ENCODE measurements at regions not wholly inside any gene's neighbourhood (a gene's known extent, or its start where the extent isn't known, plus 50 kb on each side); places are given as distances from the start of the nearest gene placed in this dataset.

- DNase-seq: no peak
Observed at GRCh38 chr9:12461763-12462460, 231.3 kb upstream of the TYRP1 start.

- no peak for DNase-seq
Observed at GRCh38 chr9:12462861-12463260, 230.3 kb upstream of the TYRP1 start.

DNA sequence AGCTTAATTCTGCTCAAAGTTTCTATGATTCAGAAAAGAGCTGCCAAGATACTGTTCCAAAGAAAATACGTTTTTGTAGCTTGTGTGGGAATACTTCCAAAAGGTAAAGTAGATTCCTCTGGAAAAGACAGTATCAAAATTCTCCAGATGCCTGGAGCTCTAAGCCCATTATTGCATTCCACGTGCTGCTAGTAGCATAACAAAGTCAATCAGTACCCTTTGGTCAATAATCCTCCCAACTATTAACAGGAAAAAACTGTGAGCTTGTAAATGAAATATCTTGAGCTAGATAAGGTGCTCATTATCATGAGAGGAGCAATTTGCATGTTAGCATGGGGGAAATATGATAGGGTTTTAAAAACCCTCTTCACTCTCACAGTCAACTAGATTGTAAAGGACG lies 229.5 kb upstream of the TYRP1 start:
- no peak for DNase-seq

DNA sequence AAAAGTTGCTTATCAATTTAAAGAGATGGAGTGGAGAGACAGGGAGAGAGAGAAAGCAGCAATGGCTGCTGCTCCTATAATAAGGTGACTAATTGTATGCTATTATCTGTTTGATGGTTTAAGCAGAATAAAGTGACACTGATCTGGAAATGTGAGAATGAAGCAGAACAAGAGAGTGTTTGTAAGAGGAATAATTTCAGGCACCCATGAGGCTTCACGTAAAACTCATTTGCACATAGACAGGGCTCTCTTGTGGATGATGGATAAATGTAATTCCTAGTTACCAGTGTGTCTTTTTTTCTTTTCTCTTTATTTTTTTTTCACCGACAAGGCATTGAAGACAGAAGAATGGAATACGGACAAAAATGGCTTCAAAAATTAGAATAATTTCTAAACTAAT lies 228.8 kb upstream of the TYRP1 start:
- no peak for DNase-seq

- peak; percentile 1 for DNase-seq
Observed at GRCh38 chr9:12464910-12465512, 228.2 kb upstream of the TYRP1 start.

- no peak for DNase-seq
Observed at GRCh38 chr9:12469084-12469483, 224.1 kb upstream of the TYRP1 start.

GRCh38 chr9:12494411-12494810 lies 198.8 kb upstream of the TYRP1 start:
- DNase-seq: no peak

DNA sequence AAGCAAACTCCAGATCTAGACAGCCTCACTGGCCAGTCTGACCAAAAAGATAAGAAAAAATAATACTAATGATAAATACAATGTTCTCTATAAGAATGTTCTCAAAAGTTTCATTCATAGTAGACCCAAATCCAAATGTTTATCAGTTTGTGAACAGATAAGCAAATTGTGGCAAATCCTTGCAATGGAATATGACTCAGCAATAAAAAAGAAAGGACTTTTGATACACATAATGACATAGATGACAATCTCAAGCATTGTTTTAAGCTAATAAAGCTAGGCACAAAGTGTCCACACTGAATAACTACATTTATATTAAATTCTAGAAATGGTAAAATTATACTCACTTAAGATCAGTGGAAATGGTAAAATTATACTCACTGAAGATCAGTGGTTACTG lies 195.4 kb upstream of the TYRP1 start:
- DNase-seq: no peak

DNA sequence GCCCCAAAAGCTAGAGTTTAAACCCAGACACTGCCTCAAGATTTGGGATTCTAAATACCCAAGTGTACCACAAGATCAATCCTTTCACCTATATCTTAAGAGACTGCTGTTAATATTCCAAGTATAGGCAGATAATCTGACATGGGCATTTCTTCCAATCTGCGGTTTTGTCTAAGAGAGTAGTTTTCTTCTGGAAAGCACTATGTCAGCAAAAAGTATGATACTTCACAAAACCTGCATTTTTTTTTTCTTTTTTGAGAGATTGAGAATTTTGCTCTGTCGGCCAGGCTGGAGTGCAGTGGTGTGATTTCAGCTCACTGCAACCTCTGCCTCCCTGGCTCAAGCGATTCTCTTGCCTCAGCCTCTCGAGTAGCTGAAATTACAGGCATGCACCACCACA lies 190.7 kb upstream of the TYRP1 start:
- DNase-seq: no peak

- no peak for DNase-seq
Observed at GRCh38 chr9:12503606-12504122, 189.5 kb upstream of the TYRP1 start.

DNA sequence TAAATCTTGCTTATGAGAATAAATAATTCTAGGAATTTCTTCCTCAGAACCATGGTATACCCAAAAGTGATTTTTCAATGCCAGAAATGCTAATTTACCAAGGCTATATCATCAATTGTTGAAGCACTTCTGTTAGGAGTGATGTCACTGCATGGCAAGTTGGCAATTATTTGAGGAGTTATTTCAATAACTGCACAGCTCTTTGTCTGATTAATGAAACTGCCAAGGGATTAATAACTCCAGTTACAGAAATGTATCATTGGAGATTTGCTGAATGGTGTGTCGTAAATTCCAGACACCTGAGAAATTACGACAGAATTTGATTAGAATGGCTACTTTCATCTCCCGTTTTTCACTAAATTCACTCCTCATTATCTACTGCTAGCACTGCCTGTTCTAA lies 182.6 kb upstream of the TYRP1 start:
- no peak for DNase-seq

DNA sequence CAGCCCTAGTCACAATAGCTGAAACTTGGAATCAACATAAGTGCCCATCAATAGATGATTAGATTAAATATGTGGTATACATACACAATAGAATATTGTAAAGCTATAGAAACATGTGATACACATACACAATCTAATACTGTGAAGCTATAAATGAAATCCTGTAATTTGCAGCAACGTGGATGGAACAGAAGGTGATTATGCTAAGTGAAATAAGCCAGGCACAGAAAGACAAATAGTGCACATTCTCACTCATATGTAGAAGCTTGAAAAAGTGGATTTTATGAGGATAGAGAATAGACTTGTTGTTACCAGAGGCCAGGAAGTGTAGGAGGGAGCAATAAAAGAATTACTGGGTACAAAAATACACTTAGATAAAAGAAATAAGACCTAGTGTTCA lies 181.5 kb upstream of the TYRP1 start:
- DNase-seq: no peak

DNA sequence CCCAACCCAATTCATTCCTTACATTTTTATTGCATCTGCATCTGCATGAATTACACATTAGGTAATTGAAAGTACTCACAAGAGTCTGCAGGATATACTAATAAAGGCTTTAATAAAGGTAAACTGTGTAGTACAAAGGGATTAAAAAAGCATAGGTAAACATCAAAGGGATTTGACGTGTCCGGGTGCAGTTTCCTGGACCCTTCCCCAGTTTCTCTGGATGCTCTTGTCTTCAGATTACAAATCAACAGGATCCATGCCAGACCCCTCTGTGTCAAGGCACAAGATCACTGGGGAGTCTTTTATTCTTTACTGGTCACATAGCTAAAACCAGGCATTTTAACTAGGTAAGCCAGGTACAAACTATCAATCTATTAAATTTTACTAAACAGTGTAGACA lies 177.2 kb upstream of the TYRP1 start:
- DNase-seq: no peak

DNA sequence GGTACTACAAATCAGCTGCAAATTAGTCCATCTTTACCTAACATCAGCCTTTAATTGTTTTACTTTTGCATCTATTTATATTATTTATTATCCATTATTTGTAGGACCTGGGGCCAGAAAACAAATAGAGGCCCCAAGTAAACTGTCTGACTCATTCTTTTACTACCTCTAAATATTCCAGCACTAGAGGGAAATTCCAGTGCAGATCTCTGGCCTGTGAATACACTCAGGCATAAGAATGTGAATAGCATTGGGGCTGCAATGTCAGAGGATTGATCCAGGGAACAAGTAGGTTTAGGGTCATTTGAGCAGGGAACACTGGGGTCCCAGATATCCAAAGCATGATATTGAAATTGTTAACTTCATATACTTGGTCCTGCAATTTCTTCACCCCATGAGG lies 176.6 kb upstream of the TYRP1 start:
- no peak for DNase-seq

DNA sequence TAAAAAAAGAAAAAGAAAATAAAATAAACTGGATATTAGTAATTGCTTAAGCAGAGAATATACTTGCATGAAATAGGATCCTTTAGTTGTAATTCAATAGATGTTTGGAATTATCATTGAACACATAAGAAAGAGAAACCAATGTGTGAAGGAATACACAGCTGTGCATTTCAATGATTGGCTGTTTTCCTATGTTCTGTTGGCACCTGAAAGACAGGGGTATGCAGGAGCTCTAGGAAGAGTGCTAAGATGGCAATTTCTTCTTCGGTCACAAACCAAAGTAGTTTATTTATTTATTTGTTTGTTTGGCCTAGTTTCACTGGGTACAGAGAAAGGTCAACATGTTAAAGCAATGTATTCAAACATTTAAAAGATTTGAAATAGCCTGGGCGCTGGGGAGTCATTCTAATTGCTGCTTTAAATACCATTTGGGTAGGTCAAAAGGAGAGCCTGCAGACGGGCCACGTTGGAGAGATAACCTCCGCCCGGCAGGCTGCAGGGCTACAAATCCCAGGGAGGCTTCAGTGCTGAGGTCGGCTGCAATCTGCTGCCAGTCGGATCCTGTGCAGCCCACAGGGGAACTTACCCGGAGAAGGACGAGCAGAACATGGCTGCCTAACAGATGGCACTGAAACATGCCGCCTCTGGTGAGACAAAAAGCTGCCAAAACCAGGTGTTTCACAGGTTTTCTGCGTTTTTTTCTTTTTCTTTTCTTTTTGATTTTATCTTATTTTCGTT lies 154.2 kb upstream of the TYRP1 start:
- no peak for DNase-seq

DNA sequence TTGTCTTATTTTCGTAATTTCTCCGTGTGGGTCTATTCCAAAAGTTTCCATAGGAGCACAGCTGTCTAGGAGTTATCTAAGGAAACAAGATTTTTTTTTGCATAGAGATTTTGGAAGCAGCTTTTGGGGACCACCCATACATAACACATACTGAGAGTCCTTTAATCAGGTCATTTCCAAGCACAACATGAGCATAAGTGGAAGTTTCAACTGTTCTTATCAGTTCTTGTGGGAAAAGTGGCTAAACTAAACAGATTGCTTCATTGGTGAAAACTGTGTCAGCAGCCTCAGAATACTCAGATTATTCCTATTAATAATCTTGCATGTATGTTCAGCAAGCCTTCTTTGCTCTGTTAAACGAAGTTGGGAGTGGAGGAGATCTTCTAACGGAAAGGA lies 153.6 kb upstream of the TYRP1 start:
- no peak for DNase-seq

DNA sequence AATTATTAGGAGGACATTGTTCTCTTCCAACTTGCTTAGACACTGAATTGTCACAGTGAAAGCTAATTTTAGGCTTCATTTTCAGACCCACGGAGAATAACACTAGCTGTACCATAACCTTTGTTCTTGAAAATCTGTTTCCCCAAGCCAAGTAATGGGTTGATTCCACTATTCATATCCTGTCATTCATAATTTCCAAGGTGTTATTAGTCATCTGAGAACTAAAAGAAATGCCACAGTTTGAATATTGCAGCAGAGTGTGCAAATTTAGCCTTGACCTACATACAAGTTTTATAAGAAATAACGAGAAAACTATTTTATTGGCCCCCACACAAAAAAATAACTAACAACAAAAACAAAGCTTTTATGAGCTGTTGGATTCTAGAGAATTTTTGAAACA lies 148.5 kb upstream of the TYRP1 start:
- no peak for DNase-seq

GRCh38 chr9:12554636-12555035 lies 138.5 kb upstream of the TYRP1 start:
- no peak for DNase-seq

DNA sequence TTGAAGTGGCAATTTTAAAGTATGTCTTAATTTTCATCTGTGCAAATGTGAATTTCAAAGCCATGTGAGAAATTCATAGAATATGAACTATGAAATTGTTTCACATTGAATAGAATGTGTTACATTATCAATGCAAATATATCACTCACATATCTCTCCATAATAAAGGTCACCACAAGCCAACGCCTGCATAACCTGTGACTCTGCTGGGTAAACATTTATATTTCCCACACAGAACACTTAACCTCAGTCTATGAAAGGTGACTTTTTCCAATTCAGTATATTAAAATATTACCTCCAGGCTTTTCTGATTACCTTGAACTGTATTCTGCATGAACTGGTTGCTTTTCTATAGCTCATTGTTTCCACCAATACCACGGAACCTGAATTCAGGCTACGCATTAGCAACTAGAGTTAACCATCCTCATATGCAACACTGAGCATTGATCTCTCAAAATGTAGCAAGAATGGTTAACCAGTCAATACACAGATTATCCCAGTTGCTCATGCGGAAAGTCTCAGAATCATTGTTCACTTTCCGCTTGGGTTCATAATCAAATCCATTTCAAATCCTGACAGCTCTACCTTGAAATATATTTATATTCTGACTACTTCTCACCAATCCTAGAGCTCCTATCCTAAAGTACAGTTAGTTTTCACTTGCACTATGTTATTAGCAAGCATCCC lies 126.6 kb upstream of the TYRP1 start:
- DNase-seq: no peak

GRCh38 chr9:12584656-12585522 lies 108.3 kb upstream of the TYRP1 start:
- DNase-seq: no peak

DNA sequence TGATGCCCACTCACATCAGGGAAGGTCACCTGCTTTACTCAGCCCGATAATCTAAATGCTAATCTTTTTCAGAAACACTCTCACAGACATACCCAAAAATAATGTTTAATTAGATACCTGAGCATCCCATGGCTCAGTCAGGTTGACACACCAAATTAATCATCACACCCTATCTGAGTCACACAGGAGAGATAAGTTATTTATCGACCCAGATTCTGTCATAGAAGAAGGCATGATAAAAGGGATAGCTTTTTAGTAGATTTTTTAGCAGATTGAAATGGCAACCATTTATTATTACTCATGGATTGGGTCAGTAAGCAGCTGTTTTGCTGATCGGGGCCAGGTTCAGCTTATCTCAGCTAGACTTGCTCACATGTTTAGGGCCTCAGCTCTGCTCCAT lies 97.8 kb upstream of the TYRP1 start:
- DNase-seq: no peak

DNA sequence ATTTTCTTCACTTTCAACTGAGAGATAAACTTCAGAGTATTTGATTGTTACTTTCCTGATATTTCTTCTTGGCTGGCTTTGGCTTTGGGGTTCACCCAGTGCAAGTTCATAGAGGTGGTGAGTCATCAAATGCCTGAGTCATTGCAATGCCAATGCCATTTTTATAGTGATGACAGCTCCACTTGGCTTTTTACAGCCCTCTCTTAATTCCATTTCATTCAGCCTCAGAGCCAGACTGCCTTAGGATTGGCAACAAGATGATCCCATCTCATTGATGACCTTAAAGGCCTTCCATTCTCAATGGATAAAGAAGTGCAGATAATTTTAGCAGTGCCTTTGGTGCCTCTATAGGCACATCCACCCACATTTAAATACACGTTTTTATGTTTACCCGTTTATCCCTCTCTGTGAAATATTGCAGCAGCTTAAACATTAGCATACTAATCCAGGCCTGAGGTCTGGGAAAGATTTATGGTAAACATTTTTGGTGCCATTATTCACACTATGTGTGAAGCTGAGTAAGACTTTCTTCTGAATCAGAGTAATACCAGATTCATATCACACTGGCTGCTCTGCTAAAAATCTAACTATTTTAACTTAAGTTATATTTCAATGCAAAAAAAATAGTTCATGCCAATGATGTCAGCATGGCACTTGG lies 88.9 kb upstream of the TYRP1 start:
- DNase-seq: no peak

Measured in GDM1 (cell line).